ENCODE measurements at regions not wholly inside any gene's neighbourhood (a gene's known extent, or its start where the extent isn't known, plus 50 kb on each side); places are given as distances from the start of the nearest gene placed in this dataset.
"Not testable (repeated sequence)": the region's sequence is repeated elsewhere in the genome, so short reads cannot be mapped to it uniquely, and the experiment has no call there.

DNA sequence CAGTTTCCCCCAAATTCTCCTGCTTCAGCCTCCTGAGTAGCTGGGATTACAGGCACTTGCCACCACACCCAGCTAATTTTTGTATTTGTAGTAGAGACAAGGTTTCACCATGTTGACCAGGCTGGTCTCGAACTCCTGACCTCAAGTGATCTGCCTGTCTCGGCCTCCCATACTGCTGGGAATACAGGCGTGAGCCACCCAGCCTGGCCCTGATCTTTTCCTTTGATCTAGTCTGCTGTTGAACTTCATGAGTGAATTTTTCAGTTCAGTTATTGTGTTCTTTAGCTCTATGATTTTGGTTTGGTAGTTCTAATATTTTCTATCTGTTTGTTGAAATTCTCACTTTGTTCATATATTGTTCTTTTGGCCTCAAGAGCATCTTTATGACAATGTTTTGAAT is 83.4 kb upstream of the RAP2C start:
- not testable (repeated sequence) for DNase-seq (ENCODE audit: low read depth)

GRCh38 chrX:132294776-132295495 is 75.7 kb upstream of the RAP2C start:
- no peak for DNase-seq (ENCODE audit: low read depth)

- DNase-seq (ENCODE audit: low read depth): no peak
These were observed 74.9 kb upstream of the RAP2C start for GRCh38 chrX:132294192-132294591.

- DNase-seq (ENCODE audit: low read depth): peak; percentile 41
These were observed 73.5 kb upstream of the RAP2C start for GRCh38 chrX:132292793-132293192.

- DNase-seq (ENCODE audit: low read depth): no peak
These were observed 58.8 kb upstream of the RAP2C start for GRCh38 chrX:132277953-132278614.

DNA sequence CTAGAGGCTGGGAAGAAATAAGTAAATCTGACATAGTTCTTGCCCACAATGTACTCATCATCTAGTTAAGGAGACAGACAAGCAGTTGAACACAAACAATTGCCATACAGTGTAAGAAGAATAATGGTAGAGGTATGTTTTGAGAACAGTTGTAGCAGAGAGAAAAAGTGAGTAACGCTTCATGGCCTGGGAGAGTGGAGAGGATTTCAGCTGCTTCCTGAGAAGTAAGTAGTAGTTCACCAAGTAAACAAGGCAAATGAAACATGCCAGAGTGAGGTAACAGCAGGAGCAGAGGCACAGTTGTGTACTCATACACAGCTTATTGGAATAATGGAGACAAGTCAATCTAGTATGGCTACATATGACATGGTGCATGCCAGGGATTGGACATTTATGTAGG is 53.6 kb upstream of the RAP2C start:
- no peak for DNase-seq (ENCODE audit: low read depth)

DNA sequence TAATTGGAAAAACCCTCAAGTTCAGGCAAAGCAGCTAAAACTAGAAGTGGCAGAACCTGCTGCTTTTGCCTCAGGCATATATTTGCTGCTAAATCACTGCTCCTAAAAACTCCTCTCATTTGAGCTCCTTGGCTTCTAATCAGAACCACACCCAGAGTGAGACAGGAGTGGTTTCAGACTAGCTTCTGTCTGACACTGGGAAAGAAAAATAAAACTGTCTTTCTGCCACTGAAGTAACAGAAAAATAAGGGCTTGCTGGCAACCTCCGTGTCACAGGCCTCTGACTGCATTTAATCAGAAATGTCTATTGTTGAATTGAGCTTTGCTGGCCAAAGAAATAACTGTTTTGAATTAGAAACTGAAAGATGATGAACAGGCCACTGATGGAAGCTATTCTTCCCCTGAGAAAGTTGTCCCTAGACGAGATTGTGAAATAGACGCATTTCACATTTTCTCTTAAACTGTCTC is 52.1 kb upstream of the RAP2C start:
- peak; percentile 44 for DNase-seq (ENCODE audit: low read depth)

- peak; percentile 90 for DNase-seq (ENCODE audit: low read depth)
These were observed 51.5 kb upstream of the RAP2C start for GRCh38 chrX:132270699-132271098.

DNA sequence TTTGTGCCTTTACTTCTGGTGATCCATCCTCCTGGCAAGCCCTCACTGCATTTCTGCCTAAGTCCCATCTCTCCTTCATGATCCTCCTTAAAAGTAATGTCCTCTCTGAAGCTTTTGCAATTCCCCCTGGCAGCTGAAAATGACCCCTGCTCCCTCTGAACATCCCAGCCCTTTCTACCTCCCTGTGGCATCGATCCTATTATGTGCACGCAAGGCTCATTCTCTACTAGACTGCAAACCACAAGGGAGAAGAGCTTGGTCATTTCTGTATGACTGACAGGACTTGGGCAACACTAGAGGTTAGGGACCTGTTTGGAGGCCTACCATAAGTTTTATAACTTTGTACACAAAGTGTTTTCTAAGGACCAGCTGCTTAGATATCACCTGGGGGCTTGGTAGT is 50.8 kb upstream of the RAP2C start:
- DNase-seq (ENCODE audit: low read depth): no peak
